Hematopoietic multipotent progenitor cell treated with erythropoietin and hydrocortisone succinate and interleukin-3 and kit ligand, for 17 days (in vitro differentiated cells): ENCODE measurements at regions not wholly inside any gene's neighbourhood (a gene's known extent, or its start where the extent isn't known, plus 50 kb on each side); places are given as distances from the start of the nearest gene placed in this dataset.
"Not testable (repeated sequence)": the region's sequence is repeated elsewhere in the genome, so short reads cannot be mapped to it uniquely, and the experiment has no call there.

Experiments
- DNase-seq: peaks from one replicate; pipeline ENCODE4 v3.0.0-alpha.2; 2015; ENCODE audit warnings: low spot score

DNA sequence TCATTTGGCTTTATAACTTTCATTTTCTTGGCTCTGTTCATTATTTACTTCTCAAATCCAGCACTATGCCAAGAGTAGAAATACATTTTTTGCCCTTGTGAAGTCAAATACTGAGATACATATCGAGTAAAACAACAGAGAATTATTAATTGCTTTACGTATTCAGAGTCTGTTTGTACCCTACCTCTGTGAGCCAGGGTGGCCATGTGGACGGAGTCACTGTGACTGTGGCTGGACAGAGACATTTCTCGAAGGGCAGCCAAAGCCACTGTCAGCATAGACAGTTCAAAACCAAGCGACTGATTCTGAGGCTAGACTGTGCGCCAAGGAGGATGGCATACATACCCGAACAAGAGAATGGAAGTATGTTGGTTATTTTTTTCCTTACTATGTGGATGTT, 391.0 kb upstream of the PROX1 start:
- DNase-seq: no peak

DNA sequence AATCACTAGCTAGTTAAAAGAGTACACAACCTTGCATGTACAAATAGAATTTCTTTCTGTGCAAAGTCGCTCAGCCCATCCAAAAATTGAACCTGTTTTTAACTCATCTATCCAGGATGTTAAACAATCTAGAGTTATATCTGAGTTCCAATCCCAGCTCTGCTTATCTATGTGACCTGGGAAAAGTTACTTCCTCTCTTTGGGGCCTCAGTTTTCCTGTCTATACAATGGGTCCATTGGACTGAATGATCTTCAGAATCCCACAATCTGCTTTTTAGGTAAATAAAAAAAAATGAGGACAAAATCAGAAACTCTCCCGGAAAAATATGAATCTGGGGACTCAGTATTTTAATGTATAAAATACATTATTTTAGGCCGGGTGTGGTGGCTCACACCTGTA, 389.5 kb upstream of the PROX1 start:
- no peak for DNase-seq

DNA sequence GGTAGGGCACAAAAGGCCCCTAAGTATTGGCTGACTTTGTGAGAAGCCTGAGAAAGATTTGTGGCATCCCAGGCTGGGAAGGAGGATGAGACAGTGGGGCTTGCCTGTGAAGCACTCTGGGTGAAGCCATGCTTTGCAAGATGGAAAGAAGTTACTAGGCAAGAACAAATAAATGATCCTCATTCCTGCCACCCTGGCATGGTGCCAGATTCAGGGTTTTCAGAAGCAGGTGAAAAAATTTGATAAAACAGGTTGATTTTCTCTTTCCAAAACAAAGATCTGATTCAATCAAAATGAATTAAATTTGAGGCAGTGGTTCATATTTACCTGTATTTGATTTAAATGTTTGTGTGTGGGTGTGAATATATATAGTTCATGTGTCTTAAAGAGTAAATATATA, 386.9 kb upstream of the PROX1 start:
- DNase-seq: no peak

DNA sequence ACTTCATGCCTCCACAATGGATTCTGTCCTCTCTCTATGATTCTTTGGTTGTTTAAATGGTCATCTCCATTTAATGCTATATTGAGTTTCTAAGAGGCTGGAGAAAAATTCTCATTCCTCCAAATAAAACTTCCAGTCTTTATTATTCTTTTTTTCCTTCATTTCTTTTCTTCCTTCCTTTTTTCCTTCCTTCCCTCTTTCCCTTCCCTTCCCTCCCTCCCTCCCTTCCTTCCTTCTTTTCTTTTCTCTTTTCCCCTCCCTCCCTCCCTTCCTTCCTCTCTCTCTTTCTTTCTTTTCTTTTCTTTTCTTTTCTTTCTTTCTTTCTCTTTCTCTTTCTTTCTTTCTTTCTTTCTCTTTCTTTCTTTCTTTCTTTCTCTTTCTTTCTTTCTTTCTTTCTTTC, 386.1 kb upstream of the PROX1 start:
- not testable (repeated sequence) for DNase-seq

DNA sequence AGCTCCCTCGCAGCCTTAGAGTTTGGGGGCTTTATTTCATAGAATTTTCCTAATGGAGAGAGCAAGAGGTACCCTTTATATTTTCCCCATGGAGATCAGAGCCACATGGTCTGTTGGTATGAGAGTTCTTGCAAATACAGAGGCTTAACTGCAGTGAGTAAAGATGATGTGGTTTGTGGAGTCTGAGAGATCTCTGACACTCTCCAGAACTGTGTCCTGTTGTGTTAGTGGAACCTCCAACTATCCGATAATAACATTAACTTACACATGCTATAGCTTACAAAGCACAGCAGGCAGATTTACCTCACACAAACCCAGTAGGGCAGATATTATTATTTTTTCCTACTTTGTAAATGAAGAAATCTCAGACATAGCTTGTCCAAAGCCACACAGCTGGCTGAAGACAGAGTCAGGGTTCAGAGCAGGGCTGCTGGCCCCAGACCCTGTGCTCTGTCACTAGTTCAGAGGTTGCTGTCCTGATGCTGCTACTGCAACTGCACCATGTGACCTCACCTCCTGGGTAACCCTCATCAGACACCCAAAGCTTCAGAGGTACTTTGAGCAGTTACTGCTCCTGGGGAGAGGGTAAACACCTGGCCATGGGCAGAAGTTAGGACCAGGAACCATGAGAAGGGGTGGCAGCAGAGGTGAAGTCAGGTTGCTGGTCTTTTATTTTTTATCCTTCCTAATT, 384.8 kb upstream of the PROX1 start:
- no peak for DNase-seq

DNA sequence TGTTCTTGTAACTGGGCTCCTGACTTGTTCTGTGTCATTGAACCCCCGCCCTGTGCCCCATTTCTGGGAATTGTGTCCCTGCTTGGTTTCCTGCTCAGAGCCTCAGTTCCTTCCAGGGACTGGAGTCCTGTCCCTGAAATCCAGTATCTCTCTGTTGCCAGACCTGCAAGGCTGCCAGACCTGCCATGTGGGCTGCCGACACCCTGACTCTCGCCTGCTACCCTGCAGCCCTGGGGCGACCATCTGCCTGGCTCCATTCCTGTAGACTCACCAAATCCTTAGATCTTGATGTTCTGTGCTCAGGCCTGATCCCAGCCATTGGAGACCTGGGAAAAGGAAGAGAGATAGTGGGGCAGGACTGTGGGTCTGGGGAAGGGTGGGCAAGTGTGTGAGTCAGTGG, 383.3 kb upstream of the PROX1 start:
- no peak for DNase-seq

DNA sequence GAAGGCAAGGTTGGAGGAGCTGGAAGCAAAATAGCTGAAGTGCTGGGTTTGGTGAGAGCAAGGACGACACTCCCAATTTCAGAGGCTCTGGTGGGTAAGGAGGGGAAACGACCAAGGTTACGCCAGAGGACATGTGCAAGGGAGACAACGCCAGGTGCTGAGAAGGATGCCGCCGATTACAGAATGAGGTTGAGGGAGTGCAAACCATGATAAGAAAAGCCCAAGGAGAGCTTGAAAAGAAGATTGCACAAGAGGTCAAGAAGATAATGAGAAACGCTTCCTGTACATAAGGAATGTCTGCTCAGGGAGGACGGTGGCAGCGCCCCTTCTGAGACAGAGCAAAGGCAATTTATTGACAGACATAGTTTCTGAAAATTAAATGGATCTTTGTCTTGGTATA, 382.0 kb upstream of the PROX1 start:
- no peak for DNase-seq

DNA sequence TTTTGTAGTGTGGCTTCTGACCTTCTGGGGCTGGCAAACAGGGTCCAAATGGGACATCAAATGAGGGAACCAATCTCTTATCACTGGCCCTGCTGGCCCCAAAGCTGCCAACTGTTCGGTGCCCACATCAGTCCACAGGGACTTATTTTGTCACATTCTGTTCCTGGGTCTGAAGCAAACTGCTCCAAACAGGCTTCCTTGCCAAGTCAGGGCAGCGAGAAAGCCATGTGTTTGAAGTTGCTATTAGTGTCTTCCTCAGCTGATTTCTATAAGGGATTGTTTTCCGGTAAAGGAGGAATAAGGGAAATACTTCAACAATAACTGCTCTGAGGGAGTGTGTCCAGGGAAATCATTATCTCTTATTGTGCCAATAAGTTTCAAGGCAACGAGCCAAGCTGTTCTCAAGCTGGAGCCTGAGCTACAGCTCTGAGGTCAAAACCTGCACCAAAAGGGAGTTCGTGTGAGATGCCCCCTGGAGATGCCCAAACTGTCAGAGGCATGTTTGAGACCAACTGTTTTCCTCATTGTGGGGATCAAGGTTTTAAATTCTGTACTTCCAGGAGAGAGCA, 381.4 kb upstream of the PROX1 start:
- no peak for DNase-seq

DNA sequence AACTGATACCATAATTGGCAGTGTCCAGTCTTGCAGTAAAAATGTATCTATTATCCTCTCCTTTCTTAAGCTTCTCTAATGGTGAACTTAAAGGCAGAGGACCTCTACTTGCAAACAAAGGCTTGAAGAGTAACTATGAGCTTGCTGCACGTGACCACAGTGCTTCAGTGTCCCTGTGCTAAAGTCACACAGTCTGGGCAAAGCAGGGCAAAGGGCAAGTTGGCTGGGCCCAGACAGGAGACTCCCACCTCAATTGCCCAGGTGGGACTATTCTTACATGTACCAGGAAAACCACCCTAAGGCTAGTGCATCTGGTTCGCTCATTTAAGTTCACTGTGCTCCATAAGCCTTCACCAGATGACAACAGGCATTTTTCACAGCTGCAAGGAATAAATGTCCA, 374.2 kb upstream of the PROX1 start:
- no peak for DNase-seq

DNA sequence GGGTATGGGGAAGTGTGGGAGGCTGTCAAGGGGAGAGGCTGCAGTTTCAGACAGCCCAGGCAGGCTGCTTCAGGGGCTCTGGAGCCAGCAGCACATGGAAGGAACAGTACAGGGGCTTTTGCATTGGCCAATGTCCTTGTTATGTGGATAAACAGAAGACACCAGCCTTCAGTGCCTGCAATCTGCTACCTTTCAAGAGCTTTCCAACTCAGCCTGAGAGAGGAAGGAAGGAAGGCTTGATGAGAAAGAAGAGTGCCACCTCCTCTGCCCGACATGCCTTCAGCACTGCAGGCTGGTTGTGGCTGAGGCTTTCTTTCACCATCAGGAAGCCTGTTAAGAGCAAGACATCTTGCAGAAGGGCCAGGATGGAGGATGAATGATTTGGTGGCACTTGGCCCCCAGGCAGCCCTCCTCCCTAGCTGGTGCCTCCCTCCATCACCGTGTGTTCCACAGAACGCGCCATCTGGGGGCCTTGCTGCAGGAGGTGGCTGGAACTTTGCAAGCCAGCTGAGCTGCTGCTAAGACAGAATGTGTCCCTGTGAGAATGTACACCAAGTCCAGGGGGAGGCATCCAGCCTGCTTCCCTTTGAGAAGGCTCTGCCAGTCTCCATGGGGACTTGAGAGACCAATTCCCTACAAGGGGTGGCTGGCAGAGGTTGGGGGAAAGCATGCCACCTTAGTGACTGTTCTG, 372.4 kb upstream of the PROX1 start:
- no peak for DNase-seq

DNA sequence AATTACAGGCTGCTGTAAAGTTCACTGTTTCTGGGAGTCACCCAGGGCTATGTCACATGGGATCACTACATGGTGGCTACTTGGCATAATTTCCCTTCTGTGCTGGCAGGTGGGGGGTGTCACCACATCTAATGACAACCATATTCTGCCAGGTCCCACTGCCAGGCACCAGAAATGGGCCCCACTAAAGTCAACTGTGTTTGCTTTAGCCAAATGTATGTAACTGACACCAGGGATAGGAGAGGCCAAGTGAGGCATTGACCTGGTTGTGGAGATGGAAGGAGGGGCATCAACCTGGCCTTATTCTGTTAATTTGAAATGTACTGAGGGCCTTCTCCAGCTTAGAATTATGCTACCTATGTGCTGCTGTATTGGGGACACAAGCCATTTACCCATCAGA, 370.6 kb upstream of the PROX1 start:
- DNase-seq: no peak

DNA sequence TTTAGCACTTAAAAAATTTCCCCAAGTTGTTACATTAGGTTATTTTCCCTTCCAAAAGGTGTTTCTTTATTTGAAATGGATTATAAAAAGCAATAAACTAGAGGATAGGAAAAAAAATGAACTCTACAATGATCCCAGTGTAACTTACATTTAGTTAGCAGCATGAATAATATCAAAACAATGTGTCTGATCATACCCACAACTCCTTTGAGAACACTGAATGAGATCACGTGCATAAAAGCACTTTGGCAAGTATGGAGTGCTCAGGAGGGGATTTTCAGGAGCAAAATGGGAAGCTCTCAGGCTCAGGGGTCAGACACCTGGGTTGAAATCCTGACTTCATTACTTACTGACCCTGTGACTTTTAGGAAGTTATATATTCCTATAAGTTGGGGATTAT, 369.7 kb upstream of the PROX1 start:
- DNase-seq: no peak

DNA sequence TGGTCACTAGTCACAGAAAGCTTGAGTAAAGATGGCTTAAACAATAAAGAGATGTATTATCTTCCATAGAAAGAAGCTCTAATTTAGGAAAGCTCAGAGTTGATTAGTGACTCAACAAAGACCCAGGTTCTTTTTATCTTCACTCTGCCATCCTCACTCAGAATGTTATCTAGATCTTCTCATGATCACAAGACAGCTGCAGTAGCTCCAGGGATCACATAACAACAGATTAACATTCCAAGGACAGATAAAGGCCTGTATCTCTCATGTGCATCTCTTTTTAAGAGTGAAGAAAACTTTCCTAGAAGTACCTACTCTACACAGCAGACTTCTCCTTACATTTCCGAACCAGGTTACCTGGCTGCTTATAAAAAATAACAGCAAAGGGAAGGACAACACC, 368.7 kb upstream of the PROX1 start:
- DNase-seq: no peak

DNA sequence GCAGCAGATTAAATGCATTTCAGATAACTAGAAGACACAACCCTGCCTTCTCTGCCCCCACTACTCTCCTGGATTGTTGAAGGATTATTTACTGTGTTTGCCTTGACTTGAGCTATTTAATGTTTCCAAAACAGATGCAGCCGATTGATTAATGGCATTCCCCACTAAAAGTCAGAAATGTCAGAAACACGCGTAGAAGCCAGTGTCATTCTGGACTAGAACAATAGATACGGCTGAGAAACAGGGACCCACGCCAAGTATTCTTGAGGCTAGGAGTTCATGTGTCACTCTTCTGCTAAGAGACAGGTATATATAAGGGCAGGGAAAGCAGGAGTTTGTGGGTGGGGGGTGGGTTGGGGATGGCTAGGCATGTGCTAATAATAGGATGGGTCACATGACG, 366.7 kb upstream of the PROX1 start:
- DNase-seq: no peak

DNA sequence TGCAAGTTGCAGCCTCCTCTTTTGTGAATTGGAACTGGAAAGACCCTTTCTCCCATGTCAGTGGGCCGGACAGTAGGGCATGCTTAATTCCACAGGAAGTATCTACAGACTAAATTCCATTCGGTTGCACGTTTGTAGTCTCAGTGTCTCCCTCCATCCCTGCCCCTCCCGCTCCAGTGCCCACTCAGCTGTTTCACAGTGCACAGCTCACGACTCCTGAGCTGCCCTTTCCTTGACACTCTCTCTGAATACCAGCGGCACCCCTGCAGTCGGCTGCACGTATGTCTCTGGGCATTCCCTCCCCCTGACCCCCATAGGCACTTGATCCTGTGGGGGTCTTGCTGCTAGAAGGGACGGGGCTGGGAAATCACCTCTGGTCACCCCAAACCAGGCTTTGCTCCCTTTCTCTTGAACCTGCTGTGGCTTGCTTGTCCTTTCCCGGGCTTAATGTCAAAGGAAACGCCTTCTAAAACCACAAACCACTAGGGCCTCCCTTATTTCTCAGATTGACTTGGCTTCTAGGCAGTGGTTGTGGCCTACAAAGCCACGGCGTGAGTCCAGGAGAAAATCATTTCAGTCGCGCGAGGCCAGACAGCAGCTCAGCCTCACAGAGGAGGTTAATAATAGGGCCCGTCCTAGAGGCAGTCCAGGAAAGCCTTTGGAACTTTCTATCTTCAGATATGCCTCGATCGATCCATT, 365.3 kb upstream of the PROX1 start:
- DNase-seq: no peak

DNA sequence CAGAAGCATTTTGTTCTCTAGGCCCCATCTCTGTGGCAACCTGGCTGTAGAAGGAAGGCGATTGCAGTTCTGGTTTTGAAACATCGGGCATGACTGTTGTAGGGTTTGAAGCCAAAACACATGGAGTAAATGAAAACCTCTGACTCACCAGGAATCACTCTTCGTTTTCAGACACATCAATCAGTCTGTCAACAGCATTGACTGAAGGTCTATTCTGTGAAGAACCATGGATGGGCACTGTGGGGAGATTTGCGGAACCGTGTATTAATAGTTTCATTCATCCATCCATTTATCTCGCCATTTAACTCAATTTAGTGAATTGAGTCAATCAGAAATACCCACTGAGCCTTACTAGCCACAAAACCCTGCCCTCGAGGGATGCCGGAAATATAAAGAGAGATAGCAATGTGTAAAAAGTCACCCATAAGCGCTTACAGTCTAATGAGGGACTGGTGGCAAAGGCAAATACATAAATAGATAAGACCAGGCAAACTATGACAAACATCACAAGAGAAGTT, 364.6 kb upstream of the PROX1 start:
- DNase-seq: no peak

DNA sequence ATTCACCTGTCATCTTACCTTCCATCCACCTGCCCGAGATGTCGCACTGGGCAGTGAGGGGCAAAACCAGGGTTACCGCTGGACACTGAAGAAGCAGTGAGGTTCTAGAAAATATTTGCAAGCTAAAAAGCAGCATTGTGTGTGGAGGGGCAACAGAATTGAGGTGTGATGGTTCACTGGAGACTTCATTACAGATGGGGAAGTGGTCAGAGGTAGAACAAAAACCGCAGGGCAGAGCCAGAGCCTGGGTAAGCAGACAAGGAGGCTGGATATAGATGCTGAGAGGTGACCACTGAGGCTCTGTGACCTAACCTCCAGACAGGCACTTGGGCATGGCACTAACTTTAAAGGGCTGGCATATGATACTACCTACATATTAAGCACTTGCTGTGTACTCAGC, 363.9 kb upstream of the PROX1 start:
- DNase-seq: no peak

DNA sequence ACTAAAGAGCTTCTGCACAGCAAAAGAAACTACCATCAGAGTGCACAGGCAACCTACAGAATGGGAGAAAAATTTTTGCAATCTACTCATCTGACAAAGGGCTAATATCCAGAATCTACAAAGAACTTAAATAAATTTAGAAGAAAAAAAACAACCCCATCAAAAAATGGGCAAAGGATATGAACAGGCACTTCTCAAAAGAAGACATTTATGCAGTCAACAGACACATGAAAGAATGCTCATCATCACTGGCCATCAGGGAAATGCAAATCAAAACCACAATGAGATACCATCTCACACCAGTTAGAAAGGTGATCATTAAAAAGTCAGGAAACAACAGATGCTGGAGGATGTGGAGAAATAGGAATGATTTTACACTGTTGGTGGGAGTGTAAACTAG, 351.0 kb upstream of the PROX1 start:
- not testable (repeated sequence) for DNase-seq

DNA sequence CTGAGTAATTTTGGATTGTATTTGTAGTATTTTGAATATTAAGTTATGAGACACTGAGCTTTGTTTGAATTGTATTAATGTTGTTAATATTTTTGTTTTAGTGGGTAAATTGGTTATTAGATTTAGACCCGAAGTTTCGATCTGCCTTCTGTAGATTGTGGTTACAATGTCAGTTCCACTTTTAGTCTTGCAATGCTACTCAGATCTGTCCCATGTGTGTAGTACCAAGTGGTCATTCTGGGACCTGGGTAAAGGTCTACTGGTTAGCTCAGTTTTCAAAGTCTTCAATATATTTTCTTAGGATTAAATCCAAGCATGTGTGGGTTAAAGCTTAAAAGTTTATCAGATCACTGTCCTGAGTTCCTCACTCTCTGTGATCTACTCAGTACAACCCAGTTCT, 346.5 kb upstream of the PROX1 start:
- no peak for DNase-seq

DNA sequence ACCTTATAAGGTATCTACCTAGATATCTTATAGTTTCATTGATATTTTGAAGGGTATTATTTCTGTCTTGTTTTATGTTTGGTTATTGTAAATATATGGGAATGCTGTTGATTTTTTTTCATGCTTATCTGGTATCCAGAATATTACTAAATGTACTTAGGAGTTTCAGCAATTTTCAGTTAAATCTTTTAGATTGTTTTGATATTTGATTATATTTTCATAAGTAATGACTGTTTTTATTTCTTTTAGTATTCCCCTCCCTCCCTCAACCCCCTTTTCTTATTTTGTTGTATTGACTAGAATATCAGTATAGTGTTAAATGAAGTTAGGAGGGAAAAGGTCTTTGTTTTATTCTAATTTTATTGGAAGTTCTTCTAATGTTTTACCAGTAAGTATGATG, 344.4 kb upstream of the PROX1 start:
- no peak for DNase-seq

DNA sequence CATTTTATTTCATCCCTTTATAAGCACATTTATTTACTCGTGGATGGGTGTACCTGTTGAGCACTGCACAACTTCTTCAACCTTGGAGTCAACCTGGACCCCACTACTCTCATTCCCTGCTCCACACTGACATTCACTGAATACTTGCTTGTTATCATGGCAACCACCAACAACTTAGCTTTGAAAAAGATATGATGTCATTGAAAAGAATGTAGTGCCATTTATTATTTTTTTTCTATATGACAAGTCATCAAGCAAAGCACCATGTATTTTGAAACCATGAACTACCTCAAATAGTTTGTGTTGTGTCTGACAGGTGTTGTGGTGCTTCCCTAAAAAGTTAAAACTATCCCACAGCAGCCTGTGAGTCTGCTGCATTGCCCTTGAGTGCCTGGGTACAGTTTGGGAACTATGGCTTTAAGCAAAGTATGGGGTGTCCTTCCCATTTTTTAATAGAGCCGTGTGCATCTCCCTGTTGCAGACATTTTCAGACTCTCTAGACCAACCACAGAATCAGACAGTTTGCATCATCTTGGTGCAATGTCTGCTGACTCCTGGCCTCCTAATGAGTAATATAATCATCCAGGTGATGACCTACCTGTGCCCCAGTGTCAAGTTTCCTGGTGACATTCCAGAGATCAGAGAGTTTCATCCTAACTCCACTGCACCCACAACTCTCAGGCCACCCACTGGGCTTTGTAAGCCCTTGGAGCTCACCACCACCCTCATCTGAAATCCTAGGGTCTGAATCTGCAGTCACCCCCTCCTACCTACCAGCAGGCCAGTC, 339.7 kb upstream of the PROX1 start:
- no peak for DNase-seq

DNA sequence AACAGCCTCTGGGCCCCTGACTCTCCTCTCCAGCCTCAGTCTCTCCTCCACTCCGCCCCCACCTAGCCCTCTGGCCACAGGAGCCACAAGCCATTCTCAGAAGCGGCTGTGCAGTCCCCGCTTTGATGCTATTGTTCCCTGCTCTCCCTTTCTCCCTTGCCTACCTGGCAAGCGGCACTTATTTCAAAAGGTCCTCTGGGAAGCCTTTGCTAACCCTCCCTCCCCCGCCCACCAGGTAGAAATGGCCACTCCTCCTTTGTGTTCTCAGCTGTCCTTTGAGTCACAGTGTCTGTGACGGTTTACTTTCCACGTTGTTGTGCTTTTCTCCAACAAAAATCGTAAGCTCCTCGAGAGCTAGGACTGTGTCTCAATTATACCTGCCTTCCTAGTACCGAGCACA, 338.4 kb upstream of the PROX1 start:
- no peak for DNase-seq
